ENCODE measurements at regions not wholly inside any gene's neighbourhood (a gene's known extent, or its start where the extent isn't known, plus 50 kb on each side); places are given as distances from the start of the nearest gene placed in this dataset.

GRCh38 chr10:58140691-58141347 lies 126.9 kb downstream of the IPMK start:
- no peak overlapping the region for H3K4me3 ChIP-seq (ENCODE audit: low read length in 2 of 2)
- DNase-seq = no peak
- Mint-ChIP-seq H3K4me3 (no peak overlapping the region), H3K36me3 (no peaks in the 10 kb centered on the region), H3K4me1 (peaks cover 0 to 7% (median 2%) of the 10 kb centered on the region in 4 donors), H3K27me3 (peaks cover 0 to 6% of the 10 kb centered on the region in 2 donors), H3K9me3 (peaks cover 0 to 4% (median 0%) of the 10 kb centered on the region in 8 donors), H3K27ac (no peak overlapping the region)
- H3K4me1 ChIP-seq (ENCODE audit: insufficient read depth, low read length) = no peaks in the 10 kb centered on the region
- intact Hi-C loops (cut with micrococcal nuclease) = no loop called here
- no peaks in the 10 kb centered on the region for H3K36me3 ChIP-seq (ENCODE audit: insufficient read depth, low read length)
- H3K27me3 ChIP-seq (ENCODE audit: insufficient read depth, low read length) = no peaks in the 10 kb centered on the region
- ChIA-PET POLR2A (ENCODE audit: partially characterized antibody) (no interaction called here), CTCF (ENCODE audit: partially characterized antibody) (no interaction called here)
- no peaks in the 10 kb centered on the region for H3K9me3 ChIP-seq (ENCODE audit: control insufficient read depth in 1 of 2, low read length in 2 of 2)
- no peak overlapping the region for H3K27ac ChIP-seq (ENCODE audit: low read depth, low read length)

GRCh38 chr10:58140054-58140453 lies 127.6 kb downstream of the IPMK start:
- ChIA-PET POLR2A (ENCODE audit: partially characterized antibody) (no interaction called here), CTCF (ENCODE audit: partially characterized antibody) (no interaction called here)
- Mint-ChIP-seq H3K27me3 (peaks cover 0 to 6% of the 10 kb centered on the region in 2 donors), H3K4me1 (peaks cover 0 to 7% (median 2%) of the 10 kb centered on the region in 4 donors), H3K27ac (no peak overlapping the region), H3K9me3 (peaks cover 0 to 4% (median 0%) of the 10 kb centered on the region in 8 donors), H3K4me3 (no peak overlapping the region), H3K36me3 (no peaks in the 10 kb centered on the region)
- no peak overlapping the region for H3K27ac ChIP-seq (ENCODE audit: low read depth, low read length)
- H3K4me3 ChIP-seq (ENCODE audit: low read length in 2 of 2) = no peak overlapping the region
- intact Hi-C loops (cut with micrococcal nuclease) = no loop called here
- no peaks in the 10 kb centered on the region for H3K36me3 ChIP-seq (ENCODE audit: insufficient read depth, low read length)
- DNase-seq = no peak
- H3K27me3 ChIP-seq (ENCODE audit: insufficient read depth, low read length) = no peaks in the 10 kb centered on the region
- no peaks in the 10 kb centered on the region for H3K9me3 ChIP-seq (ENCODE audit: control insufficient read depth in 1 of 2, low read length in 2 of 2)
- no peaks in the 10 kb centered on the region for H3K4me1 ChIP-seq (ENCODE audit: insufficient read depth, low read length)

GRCh38 chr10:58137813-58138212 lies 129.9 kb downstream of the IPMK start:
- no peak overlapping the region for H3K4me3 ChIP-seq (ENCODE audit: low read length in 2 of 2)
- intact Hi-C loops (cut with micrococcal nuclease) = no loop called here
- Mint-ChIP-seq H3K4me1 (no peaks in the 10 kb centered on the region), H3K36me3 (no peaks in the 10 kb centered on the region), H3K27me3 (peaks cover 0 to 6% of the 10 kb centered on the region in 2 donors), H3K27ac (no peak overlapping the region), H3K9me3 (peaks cover 0 to 2% (median 0%) of the 10 kb centered on the region in 8 donors), H3K4me3 (no peak overlapping the region)
- DNase-seq = no peak
- H3K36me3 ChIP-seq (ENCODE audit: insufficient read depth, low read length) = no peaks in the 10 kb centered on the region
- CTCF ChIA-PET (ENCODE audit: partially characterized antibody) = no interaction called here
- H3K4me1 ChIP-seq (ENCODE audit: insufficient read depth, low read length) = no peaks in the 10 kb centered on the region
- no peaks in the 10 kb centered on the region for H3K27me3 ChIP-seq (ENCODE audit: insufficient read depth, low read length)
- POLR2A ChIA-PET (ENCODE audit: partially characterized antibody) = no interaction called here
- H3K9me3 ChIP-seq (ENCODE audit: control insufficient read depth in 1 of 2, low read length in 2 of 2) = no peaks in the 10 kb centered on the region
- no peak overlapping the region for H3K27ac ChIP-seq (ENCODE audit: low read depth, low read length)

GRCh38 chr10:58115218-58116050 lies 152.3 kb downstream of the IPMK start:
- H3K27ac Mint-ChIP-seq = no peak overlapping the region
- CTCF ChIA-PET (ENCODE audit: partially characterized antibody) = no interaction called here
- no peaks in the 10 kb centered on the region for H3K4me1 Mint-ChIP-seq
- intact Hi-C loops (cut with micrococcal nuclease) = no loop called here
- peaks cover 3 to 5% of the 10 kb centered on the region in 2 donors for H3K27me3 Mint-ChIP-seq
- POLR2A ChIA-PET (ENCODE audit: partially characterized antibody) = no interaction called here
- Histone ChIP-seq H3K4me1 (ENCODE audit: insufficient read depth, low read length) (no peaks in the 10 kb centered on the region), H3K36me3 (ENCODE audit: insufficient read depth, low read length) (no peaks in the 10 kb centered on the region), H3K27me3 (ENCODE audit: insufficient read depth, low read length) (no peaks in the 10 kb centered on the region), H3K4me3 (ENCODE audit: low read length in 2 of 2) (no peak overlapping the region), H3K9me3 (ENCODE audit: control insufficient read depth in 1 of 2, low read length in 2 of 2) (no peaks in the 10 kb centered on the region), H3K27ac (ENCODE audit: low read depth, low read length) (no peak overlapping the region)
- no peak overlapping the region for H3K4me3 Mint-ChIP-seq
- no peaks in the 10 kb centered on the region for H3K36me3 Mint-ChIP-seq
- H3K9me3 Mint-ChIP-seq = peaks cover 0 to 3% (median 0%) of the 10 kb centered on the region in 8 donors
- no peak for DNase-seq

GRCh38 chr10:58109731-58110130 lies 158.0 kb downstream of the IPMK start:
- Histone ChIP-seq H3K27me3 (ENCODE audit: insufficient read depth, low read length) (no peaks in the 10 kb centered on the region), H3K9me3 (ENCODE audit: control insufficient read depth in 1 of 2, low read length in 2 of 2) (no peaks in the 10 kb centered on the region), H3K4me1 (ENCODE audit: insufficient read depth, low read length) (no peaks in the 10 kb centered on the region), H3K36me3 (ENCODE audit: insufficient read depth, low read length) (no peaks in the 10 kb centered on the region), H3K27ac (ENCODE audit: low read depth, low read length) (no peak overlapping the region), H3K4me3 (ENCODE audit: low read length in 2 of 2) (no peak overlapping the region)
- Mint-ChIP-seq H3K4me1 (no peaks in the 10 kb centered on the region), H3K36me3 (no peaks in the 10 kb centered on the region), H3K27me3 (peaks cover 0 to 3% of the 10 kb centered on the region in 2 donors), H3K4me3 (no peak overlapping the region), H3K27ac (no peak overlapping the region), H3K9me3 (peaks cover 0 to 2% (median 0%) of the 10 kb centered on the region in 8 donors)
- intact Hi-C loops (cut with micrococcal nuclease) = no loop called here
- ChIA-PET CTCF (ENCODE audit: partially characterized antibody) (no interaction called here), POLR2A (ENCODE audit: partially characterized antibody) (no interaction called here)
- DNase-seq = no peak

- Mint-ChIP-seq H3K4me1 (no peaks in the 10 kb centered on the region), H3K27ac (no peak overlapping the region), H3K9me3 (peaks cover 0 to 2% (median 0%) of the 10 kb centered on the region in 8 donors), H3K36me3 (no peaks in the 10 kb centered on the region), H3K4me3 (no peak overlapping the region), H3K27me3 (peaks cover 2 to 3% of the 10 kb centered on the region in 2 donors)
- H3K36me3 ChIP-seq (ENCODE audit: insufficient read depth, low read length) = no peaks in the 10 kb centered on the region
- no peak overlapping the region for H3K4me3 ChIP-seq (ENCODE audit: low read length in 2 of 2)
- no peak for DNase-seq
- POLR2A ChIA-PET (ENCODE audit: partially characterized antibody) = no interaction called here
- H3K4me1 ChIP-seq (ENCODE audit: insufficient read depth, low read length) = no peaks in the 10 kb centered on the region
- no peak overlapping the region for H3K27ac ChIP-seq (ENCODE audit: low read depth, low read length)
- intact Hi-C loops (cut with micrococcal nuclease) = no loop called here
- no peaks in the 10 kb centered on the region for H3K9me3 ChIP-seq (ENCODE audit: control insufficient read depth in 1 of 2, low read length in 2 of 2)
- no peaks in the 10 kb centered on the region for H3K27me3 ChIP-seq (ENCODE audit: insufficient read depth, low read length)
- CTCF ChIA-PET (ENCODE audit: partially characterized antibody) = no interaction called here
Observed at GRCh38 chr10:58107506-58107905, 160.2 kb downstream of the IPMK start.

- Histone ChIP-seq H3K4me3 (ENCODE audit: low read length in 2 of 2) (no peak overlapping the region), H3K36me3 (ENCODE audit: insufficient read depth, low read length) (no peaks in the 10 kb centered on the region), H3K27me3 (ENCODE audit: insufficient read depth, low read length) (no peaks in the 10 kb centered on the region), H3K4me1 (ENCODE audit: insufficient read depth, low read length) (no peaks in the 10 kb centered on the region), H3K27ac (ENCODE audit: low read depth, low read length) (no peak overlapping the region), H3K9me3 (ENCODE audit: control insufficient read depth in 1 of 2, low read length in 2 of 2) (no peaks in the 10 kb centered on the region)
- Mint-ChIP-seq H3K9me3 (peaks cover 0 to 2% (median 0%) of the 10 kb centered on the region in 8 donors), H3K27ac (no peak overlapping the region), H3K4me1 (no peaks in the 10 kb centered on the region), H3K36me3 (no peaks in the 10 kb centered on the region), H3K4me3 (no peak overlapping the region), H3K27me3 (peaks cover under 1 to 3% of the 10 kb centered on the region in 2 donors)
- CTCF ChIA-PET (ENCODE audit: partially characterized antibody) = no interaction called here
- no peak for DNase-seq
- POLR2A ChIA-PET (ENCODE audit: partially characterized antibody) = no interaction called here
- intact Hi-C loops (cut with micrococcal nuclease) = no loop called here
Observed at GRCh38 chr10:58106211-58107035, 161.3 kb downstream of the IPMK start.

All from CD4-positive, alpha-beta memory T cell (primary cell).